OCI-LY1 (cell line): ENCODE measurements at regions not wholly inside any gene's neighbourhood (a gene's known extent, or its start where the extent isn't known, plus 50 kb on each side); places are given as distances from the start of the nearest gene placed in this dataset.

Experiments used
- EZH2 ChIP-seq: fragments of 200-600 bp; sonication (generic), shearing (Covaris generic); IDR thresholded peaks from 2 replicates; pipeline ENCODE4 v1.8.0; 2017; ENCODE audit warnings: borderline replicate concordance, mixed run types, mild to moderate bottlenecking, antibody characterized with exemption, low read length, moderate library complexity, mixed read lengths
- TF ChIP-seq, protein P1 (sequence below): fragments of 200-600 bp; sonication (generic), shearing (Covaris generic); IDR thresholded peaks from 2 replicates; pipeline ENCODE4 v1.5.1; 2017; ENCODE audit warnings: mild to moderate bottlenecking, antibody characterized with exemption, low read length, moderate library complexity, mixed read lengths

DNA sequence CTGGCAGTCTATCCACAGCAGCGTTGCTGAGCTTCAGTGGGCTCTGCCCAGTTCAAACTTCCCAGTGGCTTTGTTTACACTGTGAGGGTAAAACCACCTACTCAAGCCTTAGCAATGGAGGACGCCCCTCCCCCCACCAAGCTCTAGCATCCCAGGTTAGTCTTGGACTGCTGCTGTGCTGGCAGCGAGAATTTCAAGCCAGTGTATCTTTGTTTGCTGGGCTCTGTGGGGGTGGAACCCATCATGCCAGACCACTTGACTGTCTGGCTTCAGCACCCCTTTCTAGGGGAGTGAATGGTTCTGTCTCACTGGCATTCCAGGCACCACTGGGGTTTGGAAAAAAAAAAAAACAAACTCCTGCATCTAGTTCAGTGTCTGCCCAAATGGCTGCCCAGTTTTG, 249.7 kb upstream of the SYNCRIP start:
- TF ChIP-seq EZH2, result no peak
- TF ChIP-seq, protein P1, sequence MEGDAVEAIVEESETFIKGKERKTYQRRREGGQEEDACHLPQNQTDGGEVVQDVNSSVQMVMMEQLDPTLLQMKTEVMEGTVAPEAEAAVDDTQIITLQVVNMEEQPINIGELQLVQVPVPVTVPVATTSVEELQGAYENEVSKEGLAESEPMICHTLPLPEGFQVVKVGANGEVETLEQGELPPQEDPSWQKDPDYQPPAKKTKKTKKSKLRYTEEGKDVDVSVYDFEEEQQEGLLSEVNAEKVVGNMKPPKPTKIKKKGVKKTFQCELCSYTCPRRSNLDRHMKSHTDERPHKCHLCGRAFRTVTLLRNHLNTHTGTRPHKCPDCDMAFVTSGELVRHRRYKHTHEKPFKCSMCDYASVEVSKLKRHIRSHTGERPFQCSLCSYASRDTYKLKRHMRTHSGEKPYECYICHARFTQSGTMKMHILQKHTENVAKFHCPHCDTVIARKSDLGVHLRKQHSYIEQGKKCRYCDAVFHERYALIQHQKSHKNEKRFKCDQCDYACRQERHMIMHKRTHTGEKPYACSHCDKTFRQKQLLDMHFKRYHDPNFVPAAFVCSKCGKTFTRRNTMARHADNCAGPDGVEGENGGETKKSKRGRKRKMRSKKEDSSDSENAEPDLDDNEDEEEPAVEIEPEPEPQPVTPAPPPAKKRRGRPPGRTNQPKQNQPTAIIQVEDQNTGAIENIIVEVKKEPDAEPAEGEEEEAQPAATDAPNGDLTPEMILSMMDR, result no peak
